ENCODE measurements at regions not wholly inside any gene's neighbourhood (a gene's known extent, or its start where the extent isn't known, plus 50 kb on each side); places are given as distances from the start of the nearest gene placed in this dataset.

DNA sequence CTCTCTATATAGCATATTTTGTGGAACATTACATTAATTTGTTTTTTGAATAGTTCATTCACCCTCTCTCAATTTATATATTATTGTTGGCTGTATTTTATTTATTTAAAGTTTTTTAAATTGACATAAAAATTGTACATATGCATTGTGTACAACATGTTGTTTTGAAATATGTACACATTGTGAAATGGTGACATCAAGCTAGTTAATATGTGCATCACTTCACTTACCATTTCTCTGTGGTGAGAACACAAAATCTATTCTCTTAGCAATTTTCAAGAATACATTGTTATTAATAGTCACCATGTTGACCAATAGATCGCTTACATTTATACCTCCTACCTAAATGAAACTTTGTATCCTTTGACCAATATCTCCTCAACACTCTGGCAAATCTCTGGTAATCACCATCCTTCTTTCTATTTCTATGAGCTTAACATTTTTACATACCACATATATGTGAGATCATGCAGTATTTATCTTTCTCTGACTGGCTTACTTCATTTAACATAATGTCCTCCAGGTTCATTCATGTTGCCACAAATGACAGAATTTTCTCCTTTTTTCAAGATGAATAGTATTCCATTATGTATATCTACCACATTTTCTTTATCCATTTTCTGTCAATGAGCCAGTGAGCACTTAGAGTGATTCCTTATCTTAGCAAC is 180.9 kb upstream of the DEPDC1 start:
- WGBS, 2 donors, result 84 to 93% methylated on average over 1 of the region's 1 CpG
- no peak for ATAC-seq
- H3K27me3 ChIP-seq, result no peaks in the 10 kb centered on the region
- no peaks in the 10 kb centered on the region for H3K36me3 ChIP-seq
- H3K4me3 ChIP-seq, result no peak overlapping the region
- no peaks in the 10 kb centered on the region for H3K4me1 ChIP-seq
- TF ChIP-seq CTCF (IDR thresholded peaks at IDR 0.05), result no peak
- intact Hi-C loops (cut with DNase I), result no loop called here
- no peak overlapping the region for H3K27ac ChIP-seq
- peaks cover 0 to 6% (median 0%) of the 10 kb centered on the region in 11 donors for H3K9me3 ChIP-seq
- DNase-seq, result no peak

DNA sequence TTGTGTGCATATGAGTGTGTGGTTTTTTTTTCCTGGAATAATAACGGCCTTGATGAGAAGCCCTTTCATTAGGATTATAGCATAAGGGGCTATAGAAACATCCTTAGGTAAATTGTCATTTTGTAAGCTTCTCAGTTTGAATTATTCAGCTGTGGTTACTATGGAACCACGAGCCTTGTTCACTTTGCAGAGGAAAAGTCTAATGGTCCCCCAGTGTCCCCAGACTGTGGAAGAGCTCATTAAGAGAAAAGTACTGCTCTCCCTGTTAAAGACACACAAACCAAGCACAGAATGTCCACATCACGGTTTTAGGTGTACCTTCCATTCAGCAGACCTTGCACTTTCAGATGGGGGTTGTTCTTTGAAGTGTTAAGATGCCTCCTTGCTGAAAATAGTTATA is 199.3 kb upstream of the DEPDC1 start:
- DNase-seq (no peak), ATAC-seq (no peak)
- no peak overlapping the region for H3K4me3 ChIP-seq
- H3K4me1 ChIP-seq, result no peaks in the 10 kb centered on the region
- 67 to 83% methylated on average over 3 of the region's 3 CpGs for WGBS, 2 donors
- no peaks in the 10 kb centered on the region for H3K27me3 ChIP-seq
- no peak overlapping the region for H3K27ac ChIP-seq
- intact Hi-C loops (cut with DNase I), result no loop called here
- H3K36me3 ChIP-seq, result no peaks in the 10 kb centered on the region
- H3K9me3 ChIP-seq, result no peaks in the 10 kb centered on the region
- TF ChIP-seq CTCF (IDR thresholded peaks at IDR 0.05), result no peak

DNA sequence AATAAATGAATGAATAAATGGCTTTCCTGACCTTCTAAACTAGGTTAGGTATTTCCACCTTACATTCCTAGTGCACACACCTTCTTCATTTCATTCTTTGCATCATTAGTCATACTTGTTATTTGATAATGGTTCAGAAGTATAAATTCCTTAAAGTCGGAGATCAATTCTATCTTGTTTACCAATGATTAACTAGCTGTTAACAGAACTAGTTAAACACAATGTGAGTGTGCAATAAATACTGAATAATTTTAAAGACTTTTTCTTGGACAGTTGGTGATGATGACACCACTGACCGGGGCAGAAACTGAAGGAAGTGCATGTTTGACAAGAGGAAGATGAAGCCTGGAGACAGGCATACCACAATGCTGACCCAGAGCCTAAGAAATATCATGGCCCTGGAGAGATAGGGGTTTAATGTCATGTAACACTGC is 207.1 kb upstream of the DEPDC1 start:
- H3K27ac ChIP-seq, result no peak overlapping the region
- TF ChIP-seq CTCF (IDR thresholded peaks at IDR 0.05), result no peak
- peaks cover 0 to 15% (median 0%) of the 10 kb centered on the region in 9 donors for H3K4me1 ChIP-seq
- ATAC-seq (no peak), DNase-seq (no peak)
- intact Hi-C loops (cut with DNase I), result no loop called here
- H3K36me3 ChIP-seq, result no peaks in the 10 kb centered on the region
- WGBS, 2 donors, result 77 to 80% methylated on average over 2 of the region's 2 CpGs
- peaks cover 0 to 11% (median 0%) of the 10 kb centered on the region in 11 donors for H3K9me3 ChIP-seq
- H3K27me3 ChIP-seq, result no peaks in the 10 kb centered on the region
- H3K4me3 ChIP-seq, result no peak overlapping the region

GRCh38 chr1:68704800-68705443 is 208.0 kb upstream of the DEPDC1 start:
- Histone ChIP-seq H3K4me1 (peaks cover 0 to 15% (median 0%) of the 10 kb centered on the region in 9 donors), H3K9me3 (peaks cover 0 to 21% (median 8%) of the 10 kb centered on the region in 11 donors), H3K27ac (no peak overlapping the region), H3K4me3 (no peak overlapping the region), H3K27me3 (no peaks in the 10 kb centered on the region), H3K36me3 (no peaks in the 10 kb centered on the region)
- no peak for TF ChIP-seq CTCF (IDR thresholded peaks at IDR 0.05)
- DNase-seq, result no peak
- ATAC-seq, result no peak
- intact Hi-C loops (cut with DNase I), result no loop called here
- 47 to 54% methylated on average over 2 of the region's 2 CpGs for WGBS, 2 donors

Data from heart right ventricle (tissue), 16 donors.